Neural cell (in vitro differentiated cells): ENCODE measurements at regions not wholly inside any gene's neighbourhood (a gene's known extent, or its start where the extent isn't known, plus 50 kb on each side); places are given as distances from the start of the nearest gene placed in this dataset.

Source experiments
- H2AFZ ChIP-seq: fragments of 200-600, 300-800 bp; sonication (generic), shearing (Covaris generic); 2 replicates; pipeline ENCODE4 v1.6.0; 2014; ENCODE audit warnings: low read depth, mild to moderate bottlenecking, antibody characterized with exemption, low read length, moderate library complexity
- H3F3A ChIP-seq: fragments of 200-600 bp; shearing (Covaris generic); 2 replicates; pipeline ENCODE4 v1.6.1; 2016; ENCODE audit warnings: mild to moderate bottlenecking, moderate library complexity, mixed read lengths, antibody characterized with exemption, low read length; ENCODE audit not compliant: insufficient read depth, poor library complexity, severe bottlenecking
- H3K27ac ChIP-seq: fragments of 200-600, 300-800 bp; sonication (generic), shearing (Covaris generic); 2 replicates; pipeline ENCODE4 v1.5.1; 2014; ENCODE audit warnings: mild to moderate bottlenecking, low read length, moderate library complexity
- H3K27me3 ChIP-seq: fragments of 300-800, 200-600 bp; sonication (generic), shearing (Covaris generic); 2 replicates; pipeline ENCODE4 v1.6.0; 2014; ENCODE audit warnings: mild to moderate bottlenecking, low read depth, low read length, moderate library complexity; ENCODE audit not compliant: insufficient read depth
- H3K36me3 ChIP-seq: fragments of 300-800, 200-600 bp; sonication (generic), shearing (Covaris generic); 2 replicates; pipeline ENCODE4 v1.5.1; 2014; ENCODE audit warnings: mild to moderate bottlenecking, antibody characterized with exemption, low read length, moderate library complexity; ENCODE audit not compliant: insufficient read depth
- H3K4me2 ChIP-seq: fragments of 300-800, 200-600 bp; sonication (generic), shearing (Covaris generic); 2 replicates; pipeline ENCODE4 v1.6.0; 2014; ENCODE audit warnings: mild to moderate bottlenecking, low read length
- H3K4me3 ChIP-seq: fragments of 300-800, 200-600 bp; sonication (generic), shearing (Covaris generic); 2 replicates; pipeline ENCODE4 v1.5.1; 2014; ENCODE audit warnings: mild to moderate bottlenecking, low read length, moderate library complexity
- H3K79me2 ChIP-seq: fragments of 200-600 bp; shearing (Covaris generic); replicated peaks from 2 replicates; pipeline ENCODE4 v1.6.0; 2014; ENCODE audit warnings: mild to moderate bottlenecking, low read length, moderate library complexity; ENCODE audit not compliant: insufficient read depth
- H3K9ac ChIP-seq: fragments of 300-800, 200-600 bp; sonication (generic), shearing (Covaris generic); 2 replicates; pipeline ENCODE4 v1.6.1; 2016; ENCODE audit warnings: mild to moderate bottlenecking, low read length, mixed read lengths
- H3K9me2 ChIP-seq: fragments of 200-600 bp; shearing (Covaris generic); 2 replicates; pipeline ENCODE4 v1.6.1; 2016; ENCODE audit warnings: mild to moderate bottlenecking, low read length, mixed read lengths; ENCODE audit not compliant: insufficient read depth
- H3K9me3 ChIP-seq: fragments of 200-600, 300-800 bp; sonication (generic), shearing (Covaris generic); 2 replicates; pipeline ENCODE4 v1.6.1; 2016; ENCODE audit warnings: mild to moderate bottlenecking, mixed run types, low read length, moderate library complexity, mixed read lengths
- H4K20me1 ChIP-seq: fragments of 200-600 bp; shearing (Covaris generic); 2 replicates; pipeline ENCODE4 v1.6.1; 2016; ENCODE audit warnings: mild to moderate bottlenecking, mixed run types; ENCODE audit not compliant: insufficient read depth
- EP300 ChIP-seq: fragments of 450-650 bp; conservative IDR thresholded peaks from 2 replicates; pipeline ENCODE4 v1.6.1; 2014; ENCODE audit warnings: antibody characterized with exemption, mild to moderate bottlenecking, moderate library complexity; ENCODE audit not compliant: poor library complexity, severe bottlenecking
- EZH2 ChIP-seq: fragments of 200-600, 300-800 bp; shearing (Covaris generic), sonication (generic); IDR thresholded peaks from 2 replicates; pipeline ENCODE4 v1.6.1; 2014; ENCODE audit warnings: antibody characterized with exemption, low read length, borderline replicate concordance, mild to moderate bottlenecking; ENCODE audit not compliant: insufficient read depth, poor library complexity, severe bottlenecking
- MXI1 ChIP-seq: fragments of 450-650 bp; conservative IDR thresholded peaks from 2 replicates; pipeline ENCODE4 v1.6.1; 2014; ENCODE audit warnings: antibody characterized with exemption, mild to moderate bottlenecking; ENCODE audit not compliant: poor library complexity, severe bottlenecking
- POLR2AphosphoS5 ChIP-seq: IDR thresholded peaks from 2 replicates; pipeline ENCODE4 v1.6.1; 2012
- RAD21 ChIP-seq: fragments of 450-650 bp; conservative IDR thresholded peaks from 2 replicates; pipeline ENCODE4 v1.6.1; 2014; ENCODE audit warnings: antibody characterized with exemption, mild to moderate bottlenecking, moderate library complexity
- SMC3 ChIP-seq: fragments of 450-650 bp; conservative IDR thresholded peaks from 2 replicates; pipeline ENCODE4 v1.6.1; 2014; ENCODE audit warnings: antibody characterized with exemption, mild to moderate bottlenecking, moderate library complexity; ENCODE audit not compliant: poor library complexity
- TAF1 ChIP-seq: IDR thresholded peaks from 2 replicates; pipeline ENCODE4 v1.6.1; 2012; ENCODE audit warnings: low read depth
- TF ChIP-seq, protein P1 (sequence below): IDR thresholded peaks from 2 replicates; pipeline ENCODE4 v1.6.1; 2012; ENCODE audit warnings: borderline replicate concordance
- TF ChIP-seq, protein P2 (sequence below): fragments of 450-650 bp; IDR thresholded peaks from 2 replicates; pipeline ENCODE4 v1.5.1; 2014; ENCODE audit warnings: antibody characterized with exemption, mild to moderate bottlenecking, moderate library complexity; ENCODE audit not compliant: poor library complexity, severe bottlenecking

DNA sequence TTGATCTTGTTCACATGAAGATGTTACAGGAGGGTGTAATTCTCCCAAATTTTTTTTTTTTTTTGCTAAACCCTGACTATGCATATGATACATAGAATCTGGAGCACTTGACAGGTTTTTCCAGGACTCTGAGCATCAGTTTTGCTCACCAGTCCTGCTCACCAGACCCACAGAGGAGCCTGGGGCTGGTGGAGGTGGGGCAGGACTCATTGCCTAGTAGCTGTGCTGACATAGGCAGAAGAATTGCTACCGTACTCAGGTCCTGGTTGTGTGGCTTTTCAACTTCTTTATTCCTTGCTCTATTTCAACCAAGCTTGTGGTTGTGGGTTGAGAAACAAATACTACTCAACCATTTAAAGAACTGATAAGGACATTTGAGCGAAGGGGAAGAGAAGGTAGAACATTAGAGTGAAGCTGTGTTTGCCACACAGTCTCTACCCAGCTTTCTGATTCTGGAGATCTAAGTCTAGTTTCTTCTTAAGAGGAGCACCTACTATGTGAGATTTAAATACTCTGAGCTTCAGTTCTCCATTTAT lies 212.4 kb downstream of the UTP18 start:
- Histone ChIP-seq H3F3A (no peaks in the 10 kb centered on the region), H3K4me2 (no peak overlapping the region), H3K36me3 (no peaks in the 10 kb centered on the region), H2AFZ (no peak overlapping the region), H3K9ac (no peak overlapping the region), H3K9me2 (no peaks in the 10 kb centered on the region), H3K27me3 (no peaks in the 10 kb centered on the region), H3K79me2 (no peaks in the 10 kb centered on the region), H3K9me3 (no peaks in the 10 kb centered on the region), H3K4me3 (no peak overlapping the region), H4K20me1 (no peaks in the 10 kb centered on the region), H3K27ac (no peak overlapping the region)
- TF ChIP-seq, protein P1, sequence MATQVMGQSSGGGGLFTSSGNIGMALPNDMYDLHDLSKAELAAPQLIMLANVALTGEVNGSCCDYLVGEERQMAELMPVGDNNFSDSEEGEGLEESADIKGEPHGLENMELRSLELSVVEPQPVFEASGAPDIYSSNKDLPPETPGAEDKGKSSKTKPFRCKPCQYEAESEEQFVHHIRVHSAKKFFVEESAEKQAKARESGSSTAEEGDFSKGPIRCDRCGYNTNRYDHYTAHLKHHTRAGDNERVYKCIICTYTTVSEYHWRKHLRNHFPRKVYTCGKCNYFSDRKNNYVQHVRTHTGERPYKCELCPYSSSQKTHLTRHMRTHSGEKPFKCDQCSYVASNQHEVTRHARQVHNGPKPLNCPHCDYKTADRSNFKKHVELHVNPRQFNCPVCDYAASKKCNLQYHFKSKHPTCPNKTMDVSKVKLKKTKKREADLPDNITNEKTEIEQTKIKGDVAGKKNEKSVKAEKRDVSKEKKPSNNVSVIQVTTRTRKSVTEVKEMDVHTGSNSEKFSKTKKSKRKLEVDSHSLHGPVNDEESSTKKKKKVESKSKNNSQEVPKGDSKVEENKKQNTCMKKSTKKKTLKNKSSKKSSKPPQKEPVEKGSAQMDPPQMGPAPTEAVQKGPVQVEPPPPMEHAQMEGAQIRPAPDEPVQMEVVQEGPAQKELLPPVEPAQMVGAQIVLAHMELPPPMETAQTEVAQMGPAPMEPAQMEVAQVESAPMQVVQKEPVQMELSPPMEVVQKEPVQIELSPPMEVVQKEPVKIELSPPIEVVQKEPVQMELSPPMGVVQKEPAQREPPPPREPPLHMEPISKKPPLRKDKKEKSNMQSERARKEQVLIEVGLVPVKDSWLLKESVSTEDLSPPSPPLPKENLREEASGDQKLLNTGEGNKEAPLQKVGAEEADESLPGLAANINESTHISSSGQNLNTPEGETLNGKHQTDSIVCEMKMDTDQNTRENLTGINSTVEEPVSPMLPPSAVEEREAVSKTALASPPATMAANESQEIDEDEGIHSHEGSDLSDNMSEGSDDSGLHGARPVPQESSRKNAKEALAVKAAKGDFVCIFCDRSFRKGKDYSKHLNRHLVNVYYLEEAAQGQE = no peak
- TF ChIP-seq POLR2AphosphoS5 = no peak
- TF ChIP-seq TAF1 = no peak
- no peak for TF ChIP-seq SMC3
- no peak for TF ChIP-seq MXI1

DNA sequence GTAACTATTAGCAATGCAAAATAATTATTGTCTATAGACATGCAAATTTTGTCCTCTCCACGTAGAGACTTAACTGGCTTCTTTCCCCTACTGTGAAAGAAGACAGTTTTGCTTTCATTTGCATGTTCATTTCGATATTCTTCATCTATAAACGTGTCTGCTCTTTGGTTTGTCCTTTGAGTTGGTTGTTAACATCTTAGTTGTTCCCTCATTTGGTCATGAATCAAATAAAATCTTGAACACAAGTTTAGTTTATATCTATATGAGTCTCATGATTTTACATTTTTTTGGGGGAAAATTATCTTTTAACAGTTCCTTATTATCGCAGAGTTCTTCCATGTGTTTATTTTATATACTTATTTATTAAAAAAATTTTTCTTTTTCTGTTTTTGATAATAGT lies 214.4 kb downstream of the UTP18 start:
- H3F3A ChIP-seq = no peaks in the 10 kb centered on the region
- TF ChIP-seq MXI1 = no peak
- no peak for TF ChIP-seq POLR2AphosphoS5
- TF ChIP-seq, protein P1 = no peak
- TF ChIP-seq SMC3 = no peak
- TF ChIP-seq TAF1 = no peak
- TF ChIP-seq, protein P2, sequence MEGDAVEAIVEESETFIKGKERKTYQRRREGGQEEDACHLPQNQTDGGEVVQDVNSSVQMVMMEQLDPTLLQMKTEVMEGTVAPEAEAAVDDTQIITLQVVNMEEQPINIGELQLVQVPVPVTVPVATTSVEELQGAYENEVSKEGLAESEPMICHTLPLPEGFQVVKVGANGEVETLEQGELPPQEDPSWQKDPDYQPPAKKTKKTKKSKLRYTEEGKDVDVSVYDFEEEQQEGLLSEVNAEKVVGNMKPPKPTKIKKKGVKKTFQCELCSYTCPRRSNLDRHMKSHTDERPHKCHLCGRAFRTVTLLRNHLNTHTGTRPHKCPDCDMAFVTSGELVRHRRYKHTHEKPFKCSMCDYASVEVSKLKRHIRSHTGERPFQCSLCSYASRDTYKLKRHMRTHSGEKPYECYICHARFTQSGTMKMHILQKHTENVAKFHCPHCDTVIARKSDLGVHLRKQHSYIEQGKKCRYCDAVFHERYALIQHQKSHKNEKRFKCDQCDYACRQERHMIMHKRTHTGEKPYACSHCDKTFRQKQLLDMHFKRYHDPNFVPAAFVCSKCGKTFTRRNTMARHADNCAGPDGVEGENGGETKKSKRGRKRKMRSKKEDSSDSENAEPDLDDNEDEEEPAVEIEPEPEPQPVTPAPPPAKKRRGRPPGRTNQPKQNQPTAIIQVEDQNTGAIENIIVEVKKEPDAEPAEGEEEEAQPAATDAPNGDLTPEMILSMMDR = no peak
- no peak for TF ChIP-seq EZH2
- TF ChIP-seq EP300 = no peak
- no peak for TF ChIP-seq RAD21
- H3K36me3 ChIP-seq = no peaks in the 10 kb centered on the region
- no peaks in the 10 kb centered on the region for H4K20me1 ChIP-seq
- no peak overlapping the region for H2AFZ ChIP-seq
- H3K9ac ChIP-seq = no peak overlapping the region
- H3K9me3 ChIP-seq = no peaks in the 10 kb centered on the region
- H3K9me2 ChIP-seq = no peaks in the 10 kb centered on the region
- H3K27me3 ChIP-seq = no peaks in the 10 kb centered on the region
- no peaks in the 10 kb centered on the region for H3K79me2 ChIP-seq
- H3K4me2 ChIP-seq = no peak overlapping the region
- no peak overlapping the region for H3K27ac ChIP-seq
- no peak overlapping the region for H3K4me3 ChIP-seq
